Adrenal gland (tissue), 9 donors: ENCODE measurements at regions not wholly inside any gene's neighbourhood (a gene's known extent, or its start where the extent isn't known, plus 50 kb on each side); places are given as distances from the start of the nearest gene placed in this dataset.

Source experiments
- DNase-seq, 7 donors: peaks; one replicate each; pipeline ENCODE4 v3.0.0-alpha.2; 2019 to 2020
- H3K27ac ChIP-seq, 5 donors: fragments of 200-600 bp; sonication (generic) in 4 of 5; 1 replicate in 3 of 5; 2 replicates in 2 of 5; pipeline versions ENCODE4 v1.5.1 to v1.8.0; 2016 to 2020; ENCODE audit warnings: mild to moderate bottlenecking in 1 of 5
- H3K27me3 ChIP-seq: fragments of 200-600 bp; 2 replicates; pipeline ENCODE4 v1.8.0; 2021
- H3K36me3 ChIP-seq, 2 donors: fragments of 200-600 bp; replicated peaks in 1 of 2; 1 replicate in 1 of 2; 2 replicates in 1 of 2; pipeline versions ENCODE4 v1.5.1 to v1.8.0; 2018 to 2022
- H3K4me1 ChIP-seq, 2 donors: fragments of 200-600 bp; replicated peaks in 1 of 2; 1 replicate in 1 of 2; 2 replicates in 1 of 2; pipeline versions ENCODE4 v1.5.1 to v1.8.0; 2018 to 2021
- H3K4me3 ChIP-seq, 4 donors: fragments of 200-600 bp; sonication (generic) in 3 of 4; one replicate each; pipeline ENCODE4 v1.5.1; 2016 to 2018
- H3K9me3 ChIP-seq, 3 donors: fragments of 200-600 bp; sonication (generic) in 1 of 3; replicated peaks in 1 of 3; 1 replicate in 2 of 3; 2 replicates in 1 of 3; pipeline versions ENCODE4 v1.5.1 to v1.8.0; 2016 to 2021
- POLR2A ChIP-seq, 2 donors: fragments of 450-650 bp; IDR thresholded peaks; one replicate each; pipeline ENCODE4 v1.6.1; 2017; ENCODE audit warnings: antibody characterized with exemption in 2 of 2, mild to moderate bottlenecking in 2 of 2, moderate library complexity in 1 of 2
- WGBS, 4 donors: extraction: QIAGEN DNeasy Blood & Tissue Kit in 2 of 4; methylation state at CpG; one replicate each; pipeline versions ENCODE4 v1.1.5 to v1.1.7; 2013 to 2017; 5-methylcytosine and 5-hydroxymethylcytosine counted together
- intact Hi-C, 2 donors: fragments of 100-400 bp; cut with DNase I; formaldehyde crosslinking; loops; one replicate each; pipeline versions ENCODE4 v1.14.1 to v1.15.0; 2022 to 2023
- TF ChIP-seq, protein P1 (sequence below), 6 experiments: fragments of 450-650 bp in 4 of 6; fragments of 200-600 bp in 2 of 6; sonication (generic) in 1 of 6; IDR thresholded peaks; 1 replicate in 5 of 6; 2 replicates in 1 of 6; pipeline versions ENCODE4 v1.5.1 to v1.8.0; 2016 to 2021; ENCODE audit warnings: antibody characterized with exemption in 6 of 6, mild to moderate bottlenecking in 2 of 6, moderate library complexity in 1 of 6
- donor health status: healthy with polysubstance abuse.
- donor health status: Bipolar disorder and iron deficiency.
- donor health status: DM: yes; HTN: yes; CAD: no.
- donor health status: DM: no; HTN: no; CAD: no.
- donor health status: DM: no; HTN: no; CAD: no.

DNA sequence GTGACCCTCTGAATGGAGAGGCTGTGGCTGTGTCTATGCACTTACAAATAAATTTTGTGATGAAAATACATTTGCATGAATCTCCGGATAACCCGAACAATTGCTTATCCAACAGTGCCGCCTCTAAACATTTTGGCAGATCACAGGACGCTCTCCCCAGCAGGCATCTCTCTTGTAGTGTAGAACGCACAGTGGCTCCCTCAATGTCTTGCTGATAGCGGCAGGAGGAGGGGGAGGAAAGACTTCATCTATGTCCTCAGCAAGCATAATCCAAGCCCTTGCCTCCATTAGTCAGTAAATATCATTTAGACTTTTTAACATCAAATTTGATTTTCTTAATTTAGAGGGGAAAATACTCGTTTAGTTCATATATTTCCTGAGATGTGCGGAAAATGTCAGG is 318.1 kb upstream of the IGF1R start:
- no peak overlapping the region for H3K4me3 ChIP-seq
- TF ChIP-seq, protein P1, sequence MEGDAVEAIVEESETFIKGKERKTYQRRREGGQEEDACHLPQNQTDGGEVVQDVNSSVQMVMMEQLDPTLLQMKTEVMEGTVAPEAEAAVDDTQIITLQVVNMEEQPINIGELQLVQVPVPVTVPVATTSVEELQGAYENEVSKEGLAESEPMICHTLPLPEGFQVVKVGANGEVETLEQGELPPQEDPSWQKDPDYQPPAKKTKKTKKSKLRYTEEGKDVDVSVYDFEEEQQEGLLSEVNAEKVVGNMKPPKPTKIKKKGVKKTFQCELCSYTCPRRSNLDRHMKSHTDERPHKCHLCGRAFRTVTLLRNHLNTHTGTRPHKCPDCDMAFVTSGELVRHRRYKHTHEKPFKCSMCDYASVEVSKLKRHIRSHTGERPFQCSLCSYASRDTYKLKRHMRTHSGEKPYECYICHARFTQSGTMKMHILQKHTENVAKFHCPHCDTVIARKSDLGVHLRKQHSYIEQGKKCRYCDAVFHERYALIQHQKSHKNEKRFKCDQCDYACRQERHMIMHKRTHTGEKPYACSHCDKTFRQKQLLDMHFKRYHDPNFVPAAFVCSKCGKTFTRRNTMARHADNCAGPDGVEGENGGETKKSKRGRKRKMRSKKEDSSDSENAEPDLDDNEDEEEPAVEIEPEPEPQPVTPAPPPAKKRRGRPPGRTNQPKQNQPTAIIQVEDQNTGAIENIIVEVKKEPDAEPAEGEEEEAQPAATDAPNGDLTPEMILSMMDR (IDR thresholded peaks at IDR 0.05) = no peak
- no peak for TF ChIP-seq POLR2A (IDR thresholded peaks at IDR 0.05)
- no peaks in the 10 kb centered on the region for H3K36me3 ChIP-seq
- no peak overlapping the region for H3K27ac ChIP-seq
- 66 to 69% (median 68%) methylated on average over 8 of the region's 8 CpGs for WGBS, 4 donors
- no peaks in the 10 kb centered on the region for H3K9me3 ChIP-seq
- peaks cover 8% of the 10 kb centered on the region for H3K27me3 ChIP-seq
- intact Hi-C loops = no loop called here
- no peaks in the 10 kb centered on the region for H3K4me1 ChIP-seq
- no peak for DNase-seq

DNA sequence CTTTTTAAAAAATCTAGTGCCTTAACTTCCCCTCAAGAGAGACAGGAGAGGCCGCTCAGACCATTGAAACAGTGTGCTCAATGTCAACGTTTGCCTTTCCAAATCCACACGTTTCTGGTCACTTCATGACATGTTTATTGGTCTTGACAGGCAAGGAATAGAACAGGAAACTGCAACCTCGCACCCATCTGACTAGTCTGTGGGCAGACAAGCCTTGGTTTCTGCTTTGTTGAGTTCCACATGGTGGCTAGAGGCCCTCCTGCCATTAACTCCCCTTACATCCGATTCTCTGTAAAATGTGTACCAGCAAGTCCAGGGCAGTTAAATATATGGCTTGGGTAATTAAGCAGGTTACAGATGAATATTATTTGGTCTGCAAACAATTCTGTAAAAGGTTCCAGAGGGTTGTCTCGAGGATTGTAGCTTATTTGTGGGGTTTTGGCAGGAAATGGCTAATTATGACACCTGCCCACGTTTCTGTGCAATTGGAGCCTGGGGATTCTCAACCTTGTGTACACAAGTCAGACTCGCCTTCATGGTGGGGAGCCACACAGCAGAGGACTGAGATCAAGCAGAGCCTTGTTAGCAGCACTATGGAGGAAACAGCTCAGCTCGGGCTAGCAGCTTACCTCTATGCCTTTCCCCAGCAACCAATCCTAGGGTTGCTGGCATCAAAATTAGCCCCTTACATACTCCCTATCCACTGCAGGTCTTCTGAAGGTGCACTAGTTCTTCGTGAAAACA is 317.5 kb upstream of the IGF1R start:
- intact Hi-C loops = no loop called here
- no peaks in the 10 kb centered on the region for H3K36me3 ChIP-seq
- 49 to 62% (median 56%) methylated on average over 8 to 10 of the region's 10 CpGs for WGBS, 4 donors
- peaks cover 8% of the 10 kb centered on the region for H3K27me3 ChIP-seq
- H3K9me3 ChIP-seq = no peaks in the 10 kb centered on the region
- no peak overlapping the region for H3K4me3 ChIP-seq
- no peak for DNase-seq
- no peaks in the 10 kb centered on the region for H3K4me1 ChIP-seq
- TF ChIP-seq POLR2A (IDR thresholded peaks at IDR 0.05) = no peak
- TF ChIP-seq, protein P1 (IDR thresholded peaks at IDR 0.05) = no peak
- no peak overlapping the region for H3K27ac ChIP-seq

DNA sequence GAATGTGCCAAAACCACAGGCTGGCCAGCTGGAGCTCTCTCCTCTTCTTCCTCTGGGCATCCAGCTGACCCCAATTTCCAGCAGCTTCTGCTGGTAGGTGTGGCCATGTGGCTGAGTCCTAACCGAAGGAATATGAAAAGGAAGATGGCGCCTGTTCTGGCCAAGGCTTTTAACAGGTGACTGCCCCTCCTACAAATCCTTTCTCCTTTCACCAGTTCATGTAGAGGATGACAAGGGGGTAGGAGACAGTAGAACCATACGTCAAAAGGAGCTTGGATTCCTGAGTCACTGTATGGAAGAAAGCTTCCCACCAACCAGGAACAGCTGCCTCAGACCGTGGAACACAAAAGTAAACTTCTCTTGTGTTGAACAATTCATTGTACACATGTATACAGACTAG is 316.7 kb upstream of the IGF1R start:
- H3K9me3 ChIP-seq = no peaks in the 10 kb centered on the region
- H3K4me3 ChIP-seq = no peak overlapping the region
- H3K4me1 ChIP-seq = no peaks in the 10 kb centered on the region
- TF ChIP-seq, protein P1 (IDR thresholded peaks at IDR 0.05) = no peak
- no peak for TF ChIP-seq POLR2A (IDR thresholded peaks at IDR 0.05)
- intact Hi-C loops = no loop called here
- WGBS, 4 donors = 75 to 92% (median 88%) methylated on average over 4 of the region's 4 CpGs
- no peak overlapping the region for H3K27ac ChIP-seq
- H3K36me3 ChIP-seq = no peaks in the 10 kb centered on the region
- no peak for DNase-seq
- peaks cover 8% of the 10 kb centered on the region for H3K27me3 ChIP-seq

DNA sequence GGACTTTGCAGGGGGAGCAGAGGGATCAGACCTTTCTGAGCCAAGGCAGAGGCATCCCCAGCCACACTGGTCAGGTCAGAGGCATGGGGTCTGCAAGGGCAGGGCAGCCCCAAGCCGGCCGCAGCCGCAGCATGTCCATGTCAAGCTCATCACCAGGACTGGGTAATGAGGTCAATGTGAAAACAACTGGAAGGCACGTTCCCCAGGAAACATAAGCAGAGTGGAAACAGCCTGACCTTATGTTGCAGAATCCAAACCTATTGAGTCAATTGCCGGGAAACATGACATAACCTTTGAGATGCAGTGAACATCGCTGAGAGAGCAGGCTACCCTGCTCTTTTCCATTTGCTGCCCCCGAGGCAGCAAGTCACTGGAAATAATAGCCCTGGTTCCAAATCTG is 315.1 kb upstream of the IGF1R start:
- no peaks in the 10 kb centered on the region for H3K9me3 ChIP-seq
- no peak overlapping the region for H3K4me3 ChIP-seq
- 69 to 85% (median 74%) methylated on average over 7 of the region's 7 CpGs for WGBS, 4 donors
- H3K4me1 ChIP-seq = no peaks in the 10 kb centered on the region
- no peaks in the 10 kb centered on the region for H3K36me3 ChIP-seq
- peaks cover 8% of the 10 kb centered on the region for H3K27me3 ChIP-seq
- H3K27ac ChIP-seq = no peak overlapping the region
- TF ChIP-seq, protein P1 (IDR thresholded peaks at IDR 0.05) = no peak
- TF ChIP-seq POLR2A (IDR thresholded peaks at IDR 0.05) = no peak
- intact Hi-C loops = no loop called here
- DNase-seq = no peak
